ENCODE measurements at regions not wholly inside any gene's neighbourhood (a gene's known extent, or its start where the extent isn't known, plus 50 kb on each side); places are given as distances from the start of the nearest gene placed in this dataset.

- H3K4me3 ChIP-seq (ENCODE audit: low read length): no peak overlapping the region
- no peak for DNase-seq (ENCODE audit: low read depth)
- no peak for TF ChIP-seq CTCF (conservative IDR thresholded peaks at IDR 0.05; ENCODE audit: low read length)
Observed at GRCh38 chr1:221644145-221644448, 97.8 kb downstream of the DUSP10 start.

GRCh38 chr1:221644663-221645258, 97.1 kb downstream of the DUSP10 start:
- H3K4me3 ChIP-seq (ENCODE audit: low read length): no peak overlapping the region
- TF ChIP-seq CTCF (conservative IDR thresholded peaks at IDR 0.05; ENCODE audit: low read length): no peak
- DNase-seq (ENCODE audit: low read depth): no peak

DNA sequence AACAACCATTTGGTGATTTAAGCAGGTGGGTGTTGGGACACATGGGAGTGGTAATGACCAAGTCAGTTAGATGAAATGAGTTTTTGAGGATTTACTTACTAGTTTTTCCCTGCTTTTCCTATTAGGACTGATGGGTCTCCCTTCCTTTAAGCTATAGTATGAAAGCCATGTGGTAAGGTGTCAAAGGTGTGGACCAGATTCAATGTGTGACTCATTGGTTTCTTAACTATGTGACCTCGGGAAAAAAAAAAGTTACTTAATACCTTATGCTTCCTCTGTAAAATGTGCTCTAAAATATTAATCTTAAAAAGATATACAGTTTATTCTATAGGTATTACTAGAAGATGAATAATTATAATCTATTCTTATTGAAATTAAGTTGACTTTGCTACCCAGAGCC, 93.7 kb downstream of the DUSP10 start:
- no peak for TF ChIP-seq CTCF (conservative IDR thresholded peaks at IDR 0.05; ENCODE audit: low read length)
- DNase-seq (ENCODE audit: low read depth): no peak

More for the DNA sequence above, 93.7 kb downstream of the DUSP10 start:
- H3K4me3 ChIP-seq (ENCODE audit: low read length): no peak overlapping the region

Data from AG10803 (cell line).